GM21717 (cell line): ENCODE measurements at regions not wholly inside any gene's neighbourhood (a gene's known extent, or its start where the extent isn't known, plus 50 kb on each side); places are given as distances from the start of the nearest gene placed in this dataset.

ENCODE experiments used
- ATAC-seq: cut with Tn5 transposase; IDR thresholded peaks from one replicate; pipeline ENCODE4 v1.9.1; 2021; ENCODE audit warnings: mild to moderate bottlenecking, moderate library complexity; ENCODE audit not compliant: unreplicated experiment

- no peak for ATAC-seq
Observed at GRCh38 chr5:117060099-117060498, 485.5 kb upstream of the SEMA6A start.

GRCh38 chr5:117058740-117059139 lies 484.1 kb upstream of the SEMA6A start:
- no peak for ATAC-seq

GRCh38 chr5:117055517-117055916 lies 480.9 kb upstream of the SEMA6A start:
- no peak for ATAC-seq

- ATAC-seq = no peak
Observed at GRCh38 chr5:117054911-117055310, 480.3 kb upstream of the SEMA6A start.

GRCh38 chr5:117054141-117054540 lies 479.5 kb upstream of the SEMA6A start:
- no peak for ATAC-seq

GRCh38 chr5:117041926-117042595 lies 467.4 kb upstream of the SEMA6A start:
- no peak for ATAC-seq

GRCh38 chr5:117039035-117039434 lies 464.4 kb upstream of the SEMA6A start:
- ATAC-seq = no peak

GRCh38 chr5:117027384-117027783 lies 452.8 kb upstream of the SEMA6A start:
- no peak for ATAC-seq

GRCh38 chr5:117020999-117021398 lies 446.4 kb upstream of the SEMA6A start:
- no peak for ATAC-seq

- no peak for ATAC-seq
Observed at GRCh38 chr5:117013280-117013877, 438.8 kb upstream of the SEMA6A start.

GRCh38 chr5:117010574-117010973 lies 436.0 kb upstream of the SEMA6A start:
- ATAC-seq = no peak

GRCh38 chr5:116998024-116998423 lies 423.4 kb upstream of the SEMA6A start:
- ATAC-seq = no peak

GRCh38 chr5:116992681-116993080 lies 418.1 kb upstream of the SEMA6A start:
- no peak for ATAC-seq

GRCh38 chr5:116989995-116990394 lies 415.4 kb upstream of the SEMA6A start:
- no peak for ATAC-seq

- no peak for ATAC-seq
Observed at GRCh38 chr5:116982035-116982434, 407.4 kb upstream of the SEMA6A start.

- ATAC-seq = no peak
Observed at GRCh38 chr5:116980581-116980980, 406.0 kb upstream of the SEMA6A start.

- no peak for ATAC-seq
Observed at GRCh38 chr5:116976767-116977166, 402.1 kb upstream of the SEMA6A start.

- no peak for ATAC-seq
Observed at GRCh38 chr5:116971131-116971530, 396.5 kb upstream of the SEMA6A start.

- ATAC-seq = no peak
Observed at GRCh38 chr5:116970318-116970717, 395.7 kb upstream of the SEMA6A start.

GRCh38 chr5:116964438-116964837 lies 389.8 kb upstream of the SEMA6A start:
- ATAC-seq = no peak

- ATAC-seq = no peak
Observed at GRCh38 chr5:116961021-116961420, 386.4 kb upstream of the SEMA6A start.

GRCh38 chr5:116959843-116960242 lies 385.2 kb upstream of the SEMA6A start:
- ATAC-seq = no peak
